CD14-positive monocyte (primary cell): ENCODE measurements at regions not wholly inside any gene's neighbourhood (a gene's known extent, or its start where the extent isn't known, plus 50 kb on each side); places are given as distances from the start of the nearest gene placed in this dataset.

Experiments
- DNase-seq, 3 donors: peaks; one replicate each; pipeline ENCODE4 v3.0.0-alpha.2; 2011 to 2022
- H2AFZ ChIP-seq: 2 replicates; pipeline ENCODE4 v1.6.0; 2012; ENCODE audit warnings: mild to moderate bottlenecking, low read depth, low read length, inconsistent platforms; ENCODE audit not compliant: insufficient read depth, poor library complexity, severe bottlenecking
- H3K27ac ChIP-seq, 2 donors: 1 replicate in 1 of 2; 2 replicates in 1 of 2; pipeline ENCODE4 v1.5.1; 2012 to 2013; ENCODE audit warnings: low read length in 2 of 2, control low read depth in 1 of 2, inconsistent platforms in 1 of 2, low read depth in 1 of 2, mild to moderate bottlenecking in 1 of 2
- H3K27me3 ChIP-seq, 2 donors: one replicate each; pipeline versions ENCODE4 v1.6.0 to v1.6.1; 2011 to 2013; ENCODE audit warnings: low read length in 2 of 2; ENCODE audit not compliant: control insufficient read depth in 2 of 2, insufficient read depth in 2 of 2
- H3K36me3 ChIP-seq, 2 donors: replicated peaks in 1 of 2; 1 replicate in 1 of 2; 2 replicates in 1 of 2; pipeline versions ENCODE4 v1.5.1 to v1.6.1; 2012 to 2013; ENCODE audit warnings: low read length in 2 of 2, control low read depth in 1 of 2, inconsistent platforms in 1 of 2, mild to moderate bottlenecking in 1 of 2; ENCODE audit not compliant: insufficient read depth in 2 of 2, control insufficient read depth in 1 of 2
- H3K4me1 ChIP-seq, 2 donors: 1 replicate in 1 of 2; 2 replicates in 1 of 2; pipeline versions ENCODE4 v1.5.1 to v1.6.1; 2012 to 2013; ENCODE audit warnings: low read length in 2 of 2, control low read depth in 1 of 2, inconsistent platforms in 1 of 2, mild to moderate bottlenecking in 1 of 2, moderate library complexity in 1 of 2; ENCODE audit not compliant: insufficient read depth in 2 of 2, control insufficient read depth in 1 of 2
- H3K4me2 ChIP-seq: replicated peaks from 2 replicates; pipeline ENCODE3; 2012; ENCODE audit warnings: low read length, moderate library complexity, mild to moderate bottlenecking; ENCODE audit not compliant: poor library complexity, severe bottlenecking; ENCODE audit errors: extremely low read depth
- H3K4me3 ChIP-seq, 3 experiments: fragments of 200-600 bp in 1 of 3; sonication (generic) in 1 of 3; replicated peaks in 1 of 3; 1 replicate in 2 of 3; 2 replicates in 1 of 3; pipeline ENCODE4 v1.5.1; 2011 to 2013; ENCODE audit warnings: low read length in 3 of 3, mild to moderate bottlenecking in 3 of 3, control low read depth in 2 of 3, low read depth in 2 of 3, inconsistent platforms in 1 of 3, moderate library complexity in 1 of 3
- H3K79me2 ChIP-seq: 2 replicates; pipeline ENCODE4 v1.6.0; 2012; ENCODE audit warnings: mild to moderate bottlenecking, control low read depth, inconsistent platforms, low read length, moderate library complexity; ENCODE audit not compliant: insufficient read depth
- H3K9ac ChIP-seq: 2 replicates; pipeline ENCODE4 v1.6.0; 2017; ENCODE audit warnings: low read length, mild to moderate bottlenecking; ENCODE audit not compliant: insufficient read depth, poor library complexity, severe bottlenecking
- H3K9me3 ChIP-seq, 2 donors: replicated peaks in 1 of 2; 1 replicate in 1 of 2; 2 replicates in 1 of 2; pipeline versions ENCODE4 v1.5.1 to v1.6.1; 2012 to 2013; ENCODE audit warnings: low read length in 2 of 2, control low read depth in 1 of 2; ENCODE audit not compliant: control insufficient read depth in 1 of 2, insufficient read depth in 1 of 2
- H4K20me1 ChIP-seq: 2 replicates; pipeline ENCODE4 v1.6.0; 2012; ENCODE audit warnings: mild to moderate bottlenecking, low read length, control low read depth, moderate library complexity; ENCODE audit not compliant: insufficient read depth
- H3K27ac Mint-ChIP-seq, 7 donors: one replicate each; pipeline ENCODE4 v1.8.0; 2020; ENCODE audit warnings: mild to moderate bottlenecking in 7 of 7, mixed read lengths in 7 of 7, moderate library complexity in 6 of 7, inconsistent platforms in 2 of 7
- H3K27me3 Mint-ChIP-seq, 3 donors: one replicate each; pipeline ENCODE4 v1.8.0; 2021 to 2022; ENCODE audit warnings: low read depth in 3 of 3, mild to moderate bottlenecking in 3 of 3, mixed read lengths in 3 of 3, moderate library complexity in 3 of 3, inconsistent platforms in 1 of 3
- H3K36me3 Mint-ChIP-seq, 2 donors: one replicate each; pipeline ENCODE4 v1.8.0; 2020; ENCODE audit warnings: mixed read lengths in 2 of 2, inconsistent platforms in 1 of 2, mild to moderate bottlenecking in 1 of 2
- H3K4me1 Mint-ChIP-seq: one replicate; pipeline ENCODE4 v1.8.0; 2020; ENCODE audit warnings: mild to moderate bottlenecking, mixed read lengths
- H3K4me3 Mint-ChIP-seq, 2 donors: one replicate each; pipeline ENCODE4 v1.8.0; 2020; ENCODE audit warnings: mild to moderate bottlenecking in 2 of 2, mixed read lengths in 2 of 2, moderate library complexity in 1 of 2
- H3K9me3 Mint-ChIP-seq, 7 donors: one replicate each; pipeline ENCODE4 v1.8.0; 2020 to 2022; ENCODE audit warnings: mixed read lengths in 7 of 7, mild to moderate bottlenecking in 6 of 7, moderate library complexity in 6 of 7, inconsistent platforms in 2 of 7
- WGBS: methylation state at CpG from one replicate; pipeline ENCODE4 v1.1.5; 2013; ENCODE audit warnings: missing lambda C conversion rate; ENCODE audit not compliant: insufficient coverage; 5-methylcytosine and 5-hydroxymethylcytosine counted together
- intact Hi-C, 2 donors: fragments of 100-400 bp; cut with micrococcal nuclease; formaldehyde crosslinking; loops; one replicate each; pipeline versions ENCODE4 v1.15.0 to v1.15.1; 2023
- TF ChIP-seq, protein P1 (sequence below): fragments of 200-600 bp; IDR thresholded peaks from one replicate; pipeline ENCODE4 v1.8.0; 2022; ENCODE audit warnings: antibody characterized with exemption, mild to moderate bottlenecking

- peaks cover 0 to 12% (median 4%) of the 10 kb centered on the region in 7 donors for H3K9me3 Mint-ChIP-seq
- Histone ChIP-seq H3K36me3 (no peaks in the 10 kb centered on the region), H3K4me1 (peaks cover 0 to 5% of the 10 kb centered on the region in 2 donors), H2AFZ (no peak overlapping the region), H3K27me3 (no peaks in the 10 kb centered on the region), H4K20me1 (no peaks in the 10 kb centered on the region), H3K79me2 (no peaks in the 10 kb centered on the region), H3K27ac (no peak overlapping the region), H3K9ac (no peak overlapping the region), H3K4me3 (no peak overlapping the region), H3K9me3 (peaks cover 0 to 3% of the 10 kb centered on the region in 2 donors), H3K4me2 (no peak overlapping the region)
- intact Hi-C loops, result no loop called here
- peaks cover 0 to 3% (median 2%) of the 10 kb centered on the region in 3 donors for H3K27me3 Mint-ChIP-seq
- peaks cover 9% of the 10 kb centered on the region for H3K4me1 Mint-ChIP-seq
- no peak overlapping the region for H3K27ac Mint-ChIP-seq
- DNase-seq, result no peak
- no peak overlapping the region for H3K4me3 Mint-ChIP-seq
- TF ChIP-seq, protein P1, sequence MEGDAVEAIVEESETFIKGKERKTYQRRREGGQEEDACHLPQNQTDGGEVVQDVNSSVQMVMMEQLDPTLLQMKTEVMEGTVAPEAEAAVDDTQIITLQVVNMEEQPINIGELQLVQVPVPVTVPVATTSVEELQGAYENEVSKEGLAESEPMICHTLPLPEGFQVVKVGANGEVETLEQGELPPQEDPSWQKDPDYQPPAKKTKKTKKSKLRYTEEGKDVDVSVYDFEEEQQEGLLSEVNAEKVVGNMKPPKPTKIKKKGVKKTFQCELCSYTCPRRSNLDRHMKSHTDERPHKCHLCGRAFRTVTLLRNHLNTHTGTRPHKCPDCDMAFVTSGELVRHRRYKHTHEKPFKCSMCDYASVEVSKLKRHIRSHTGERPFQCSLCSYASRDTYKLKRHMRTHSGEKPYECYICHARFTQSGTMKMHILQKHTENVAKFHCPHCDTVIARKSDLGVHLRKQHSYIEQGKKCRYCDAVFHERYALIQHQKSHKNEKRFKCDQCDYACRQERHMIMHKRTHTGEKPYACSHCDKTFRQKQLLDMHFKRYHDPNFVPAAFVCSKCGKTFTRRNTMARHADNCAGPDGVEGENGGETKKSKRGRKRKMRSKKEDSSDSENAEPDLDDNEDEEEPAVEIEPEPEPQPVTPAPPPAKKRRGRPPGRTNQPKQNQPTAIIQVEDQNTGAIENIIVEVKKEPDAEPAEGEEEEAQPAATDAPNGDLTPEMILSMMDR, result no peak
- H3K36me3 Mint-ChIP-seq, result no peaks in the 10 kb centered on the region
Measured at GRCh38 chr12:41917181-41917580, 227.5 kb downstream of the GXYLT1 start.

GRCh38 chr12:41910578-41911320, 233.9 kb downstream of the GXYLT1 start:
- DNase-seq, result no peak
- peaks cover 0 to 3% of the 10 kb centered on the region in 2 donors for H3K9me3 ChIP-seq
- H3K9ac ChIP-seq, result no peak overlapping the region
- no CpG with 5 or more reads among the region's 6 CpGs for WGBS
- Mint-ChIP-seq H3K36me3 (no peaks in the 10 kb centered on the region), H3K27me3 (peaks cover 0 to 2% (median 0%) of the 10 kb centered on the region in 3 donors), H3K9me3 (peaks cover 0 to 12% (median 4%) of the 10 kb centered on the region in 7 donors), H3K4me3 (no peak overlapping the region), H3K27ac (no peak overlapping the region), H3K4me1 (peaks cover 13% of the 10 kb centered on the region)
- TF ChIP-seq, protein P1, result no peak
- no peak overlapping the region for H3K4me3 ChIP-seq
- no peaks in the 10 kb centered on the region for H3K27me3 ChIP-seq
- intact Hi-C loops, result no loop called here
- no peaks in the 10 kb centered on the region for H4K20me1 ChIP-seq
- H3K27ac ChIP-seq, result no peak overlapping the region
- no peaks in the 10 kb centered on the region for H3K79me2 ChIP-seq
- H3K36me3 ChIP-seq, result no peaks in the 10 kb centered on the region
- no peak overlapping the region for H3K4me2 ChIP-seq
- no peak overlapping the region for H2AFZ ChIP-seq
- H3K4me1 ChIP-seq, result peaks cover 0 to 7% of the 10 kb centered on the region in 2 donors
